Fibroblast of lung (primary cell): ENCODE measurements at regions not wholly inside any gene's neighbourhood (a gene's known extent, or its start where the extent isn't known, plus 50 kb on each side); places are given as distances from the start of the nearest gene placed in this dataset.

Experiments
- CTCF ChIP-seq, 2 donors: IDR thresholded peaks in 1 of 2; conservative IDR thresholded peaks in 1 of 2; 1 replicate in 1 of 2; 2 replicates in 1 of 2; pipeline ENCODE4 v1.5.1; 2011 to 2012; ENCODE audit warnings: low read length in 2 of 2, control low read depth in 1 of 2, inconsistent platforms in 1 of 2, low read depth in 1 of 2, mild to moderate bottlenecking in 1 of 2
- EZH2 ChIP-seq: IDR thresholded peaks from 2 replicates; pipeline ENCODE4 v1.5.1; 2012; ENCODE audit warnings: low read length, control low read depth, mild to moderate bottlenecking; ENCODE audit errors: missing control alignments

- TF ChIP-seq CTCF (conservative IDR thresholded peaks at IDR 0.05 in 1 of 2, IDR thresholded peaks at IDR 0.05 in 1 of 2; ENCODE audit: low read depth in 1 of 2, low read length in 2 of 2), result no peak
- TF ChIP-seq EZH2, result no peak
Observed at GRCh38 chr11:32311346-32312065, 123.8 kb downstream of the WT1 start.
